ENCODE measurements at regions not wholly inside any gene's neighbourhood (a gene's known extent, or its start where the extent isn't known, plus 50 kb on each side); places are given as distances from the start of the nearest gene placed in this dataset.

- ChIA-PET POLR2A (ENCODE audit: partially characterized antibody) (no interaction called here), CTCF (ENCODE audit: partially characterized antibody) (interaction anchor here (1.1 kb wide), 1 partner anchor 11 kb away, joined by 5 read pairs; no protein-coding TSS in a partner anchor)
- no peak overlapping the region for H2AK5ac ChIP-seq (ENCODE audit: low read depth, low read length)
- no peak overlapping the region for H4K8ac ChIP-seq (ENCODE audit: extremely low read depth, insufficient read depth, low read length)
- H3K18ac ChIP-seq (ENCODE audit: extremely low read depth, low read length), result no peak overlapping the region
- no peaks in the 10 kb centered on the region for H3K79me1 ChIP-seq (ENCODE audit: low read depth, low read length)
- FAIRE-seq, result no peak
- no peak for DNase-seq (ENCODE audit: low read depth in 1 of 2, low spot score in 2 of 2)
- H2AFZ ChIP-seq (ENCODE audit: low read length), result no peak overlapping the region
- H4K91ac ChIP-seq (replicated peaks; ENCODE audit: insufficient read length, low read length), result no peak overlapping the region
- H4K5ac ChIP-seq (ENCODE audit: insufficient read length, low read depth, low read length), result no peak overlapping the region
- H3K79me2 ChIP-seq (ENCODE audit: control insufficient read depth in 1 of 2, insufficient read depth in 2 of 2, low read length in 2 of 2), result no peaks in the 10 kb centered on the region
- no peak overlapping the region for H2BK15ac ChIP-seq (ENCODE audit: low read length)
- H2BK20ac ChIP-seq (ENCODE audit: low read length), result no peak overlapping the region
- H3K27me3 ChIP-seq (replicated peaks in 1 of 4; ENCODE audit: control insufficient read depth in 3 of 4, extremely low read depth in 1 of 4, insufficient read depth in 3 of 4, low read length in 3 of 4), result no peaks in the 10 kb centered on the region
- TF ChIP-seq SIN3A (conservative IDR thresholded peaks at IDR 0.05 in 1 of 2, IDR thresholded peaks at IDR 0.05 in 1 of 2; ENCODE audit: low read depth in 1 of 2, low read length in 2 of 2) (no peak), E2F6 (IDR thresholded peaks at IDR 0.05) (no peak), KDM4A (IDR thresholded peaks at IDR 0.05; ENCODE audit: low read depth, low read length, severe bottlenecking) (no peak), CEBPB (IDR thresholded peaks at IDR 0.05; ENCODE audit: low read depth, low read length) (no peak), EP300 (IDR thresholded peaks at IDR 0.05; ENCODE audit: borderline replicate concordance in 1 of 2, low read depth in 2 of 2, low read length in 2 of 2) (no peak), TCF12 (IDR thresholded peaks at IDR 0.05; ENCODE audit: low read depth, low read length) (no peak), TBP (IDR thresholded peaks at IDR 0.05; ENCODE audit: low read depth, low read length) (no peak), POLR2AphosphoS5 (IDR thresholded peaks at IDR 0.05; ENCODE audit: low read depth, low read length) (no peak), MAFK (IDR thresholded peaks at IDR 0.05; ENCODE audit: low read depth, low read length) (no peak), RBBP5 (IDR thresholded peaks at IDR 0.05; ENCODE audit: borderline replicate concordance, low read depth, low read length) (no peak), SP4 (IDR thresholded peaks at IDR 0.05; ENCODE audit: low read length) (no peak), NANOG (IDR thresholded peaks at IDR 0.05; ENCODE audit: insufficient read depth, low read depth, low read length, poor library complexity, severe bottlenecking) (no peak), JUND (IDR thresholded peaks at IDR 0.05; ENCODE audit: low read length) (no peak), CHD1 (IDR thresholded peaks at IDR 0.05; ENCODE audit: low read depth, low read length) (no peak), NRF1 (IDR thresholded peaks at IDR 0.05; ENCODE audit: low read depth, low read length) (no peak)
- no peak overlapping the region for H3K56ac ChIP-seq (replicated peaks; ENCODE audit: insufficient read length, low read depth, low read length)
- no peaks in the 10 kb centered on the region for H3K9me3 ChIP-seq (ENCODE audit: insufficient read depth in 2 of 2, low read depth in 1 of 2, low read length in 1 of 2)
- no peak overlapping the region for H3K27ac ChIP-seq (ENCODE audit: low read depth, low read length)
- no peaks in the 10 kb centered on the region for H4K20me1 ChIP-seq (replicated peaks in 1 of 2; ENCODE audit: control insufficient read depth in 1 of 2, insufficient read depth in 2 of 2, low read length in 2 of 2)
- H3K14ac ChIP-seq (ENCODE audit: insufficient read length), result no peak overlapping the region
- no peak overlapping the region for H3K9ac ChIP-seq (replicated peaks in 1 of 4; ENCODE audit: extremely low read depth in 1 of 4, low read depth in 3 of 4, low read length in 3 of 4)
- no peaks in the 10 kb centered on the region for H3K36me3 ChIP-seq (ENCODE audit: control insufficient read depth in 2 of 4, insufficient read depth in 4 of 4, low read length in 3 of 4)
- H2BK12ac ChIP-seq (ENCODE audit: low read depth, low read length), result no peak overlapping the region
- H2BK120ac ChIP-seq (replicated peaks; ENCODE audit: low read depth, low read length), result no peak overlapping the region
- 86% methylated on average over 3 of the region's 3 CpGs; no CpG with 5 or more reads in 1 of the 2 experiments for whole genome bisulfite sequencing, 2 experiments (ENCODE audit: extremely low coverage in 1 of 2, insufficient coverage in 1 of 2, insufficient read length in 1 of 2, insufficient replicate concordance in 2 of 2, low coverage in 1 of 2, low lambda C conversion rate in 2 of 2, missing lambda C conversion rate in 1 of 2)
- H2BK5ac ChIP-seq (ENCODE audit: low read depth, low read length), result no peak overlapping the region
- H3K4me1 ChIP-seq (replicated peaks in 1 of 4; ENCODE audit: control insufficient read depth in 3 of 4, insufficient read depth in 4 of 4, low read length in 3 of 4), result no peaks in the 10 kb centered on the region; a peak in 1 of 7 replicates
- H3K4me2 ChIP-seq (ENCODE audit: insufficient read depth in 1 of 2, low read depth in 2 of 2, low read length in 2 of 2), result no peak overlapping the region
- H3K23me2 ChIP-seq (ENCODE audit: low read depth, low read length), result no peaks in the 10 kb centered on the region
- no peak overlapping the region for H3K23ac ChIP-seq (ENCODE audit: insufficient read length)
- no peak overlapping the region for H3K4me3 ChIP-seq (ENCODE audit: extremely low read depth in 1 of 4, insufficient read depth in 2 of 4, low read depth in 3 of 4, low read length in 4 of 4)
- H3K4ac ChIP-seq (replicated peaks; ENCODE audit: insufficient read length, low read depth, low read length), result no peak overlapping the region
These were observed 182.6 kb downstream of the TGFB2 start for GRCh38 chr1:218527737-218528136.
